Heart right ventricle (tissue), 16 donors: ENCODE measurements at regions not wholly inside any gene's neighbourhood (a gene's known extent, or its start where the extent isn't known, plus 50 kb on each side); places are given as distances from the start of the nearest gene placed in this dataset.

ENCODE experiments used
- ATAC-seq, 8 donors: fragments of 200-7000 bp; cut with Tn5 transposase; one replicate each; pipeline ENCODE4 v1.9.1; 2020; ENCODE audit warnings: mild to moderate bottlenecking in 8 of 8, moderate library complexity in 8 of 8, moderate number of reproducible peaks in 1 of 8
- DNase-seq, 2 donors: peaks; one replicate each; pipeline ENCODE4 v3.0.0-alpha.2; 2020
- H3K27ac ChIP-seq, 10 donors: fragments of 200-600 bp; sonication (generic) in 2 of 10; one replicate each; pipeline versions ENCODE4 v1.5.0 to v1.8.0; 2020 to 2022; ENCODE audit warnings: mild to moderate bottlenecking in 3 of 10
- H3K27me3 ChIP-seq, 7 donors: fragments of 200-600 bp; one replicate each; pipeline ENCODE4 v1.8.0; 2021 to 2022; ENCODE audit warnings: mild to moderate bottlenecking in 2 of 7
- H3K36me3 ChIP-seq, 9 donors: fragments of 200-600 bp; sonication (generic) in 1 of 9; one replicate each; pipeline versions ENCODE4 v1.5.0 to v1.8.0; 2020 to 2022; ENCODE audit warnings: mild to moderate bottlenecking in 2 of 9
- H3K4me1 ChIP-seq, 9 donors: fragments of 200-600 bp; sonication (generic) in 1 of 9; one replicate each; pipeline versions ENCODE4 v1.5.0 to v1.8.0; 2020 to 2022; ENCODE audit warnings: mild to moderate bottlenecking in 4 of 9
- H3K4me3 ChIP-seq, 10 donors: fragments of 200-600 bp; sonication (generic) in 2 of 10; one replicate each; pipeline versions ENCODE4 v1.5.0 to v1.8.0; 2020 to 2022; ENCODE audit warnings: mild to moderate bottlenecking in 7 of 10, moderate library complexity in 2 of 10
- H3K9me3 ChIP-seq, 11 donors: fragments of 200-600 bp in 10 of 11; sonication (generic) in 2 of 11; one replicate each; pipeline versions ENCODE4 v1.5.0 to v1.8.0; 2013 to 2022; ENCODE audit warnings: mild to moderate bottlenecking in 2 of 11, control low read depth in 1 of 11, moderate library complexity in 1 of 11
- WGBS, 2 donors: extraction: QIAGEN DNeasy Blood & Tissue Kit; methylation state at CpG; one replicate each; pipeline ENCODE4 v1.1.7; 2013; ENCODE audit warnings: inconsistent platforms in 1 of 2; 5-methylcytosine and 5-hydroxymethylcytosine counted together
- intact Hi-C, 10 donors: fragments of 100-400 bp; cut with DNase I; formaldehyde crosslinking; loops; one replicate each; pipeline versions ENCODE4 v1.11.1 to v1.14.2; 2022
- TF ChIP-seq, protein P1 (sequence below), 9 donors: fragments of 200-600 bp; sonication (generic) in 2 of 9; IDR thresholded peaks; one replicate each; pipeline versions ENCODE4 v1.5.0 to v1.8.0; 2021 to 2022; ENCODE audit warnings: antibody characterized with exemption in 9 of 9, mild to moderate bottlenecking in 5 of 9, moderate library complexity in 1 of 9
- donor health status: Arrhythmogenic right ventricular cardiomyopathy.
- donor health status: ischemic (EF 13 %, LVEDD 7.1; RV severe dilation, severe dysfunction).
- donor health status: healthy with polysubstance abuse.
- donor health status: DM: no; HTN: yes; CAD: no.
- donor health status: DM: no; HTN: no; CAD: no.
- donor health status: ischemic (EF 25% LVEDD 6.9; RV normal size, moderate dysfunction).
- donor health status: ischemic (EF 25% LVEDD 5.7; RV mildly dilated, moderate dysfunction).
- donor health status: healthy.
- donor health status: DM: yes; HTN: yes; CAD: no.
- donor health status: Ischemic cardiomyopathy.
- donor health status: ischemic (EF 35%, LVEDD 5.7; RV mildly dilated, moderate dysfunction).
- donor health status: nonischemic (EF 11% LVEDD 7.7; RV severe dilation, severe dysfunction).
- donor health status: DM: yes; HTN: yes; CAD: no.
- donor health status: PGD.
- donor health status: ischemic (EF 29% LVEDD 5.4; RV normal size, mild dysfunction).
- donor health status: nonischemic (EF 23%, LVEDD 6.1; RV moderate dilation, normal function).

DNA sequence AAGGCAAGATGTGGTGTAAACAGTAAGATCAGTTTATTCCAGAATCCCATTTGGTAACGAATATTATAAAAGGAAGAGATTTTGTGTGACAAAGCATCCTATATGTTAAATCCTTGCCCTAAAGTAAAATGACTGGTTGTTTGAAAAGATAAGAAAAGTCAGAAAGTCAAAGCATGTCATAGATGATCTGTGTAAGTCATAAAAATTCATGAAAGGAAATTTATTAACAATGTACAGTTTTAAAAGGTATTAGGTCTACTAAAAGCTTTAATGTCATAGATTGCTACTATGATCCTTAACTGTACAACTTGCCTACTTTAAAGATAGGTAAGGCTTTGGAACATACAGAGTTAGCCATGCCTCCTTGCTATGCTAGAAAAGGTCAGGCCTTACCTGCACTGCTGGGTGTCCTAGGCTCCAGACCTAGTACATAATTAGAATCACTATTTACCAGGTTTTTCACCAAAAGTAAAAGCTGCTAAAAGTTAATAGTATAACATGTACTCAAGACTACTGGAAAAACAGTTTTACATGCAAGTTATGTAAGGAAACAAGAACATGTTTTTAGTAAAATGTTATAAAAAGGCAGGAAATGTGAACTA, 1090.1 kb upstream of the ADGRB3 start:
- H3K9me3 ChIP-seq = peaks cover 0 to 61% (median 13%) of the 10 kb centered on the region in 11 donors
- 70 to 78% methylated on average over 1 of the region's 1 CpG for WGBS, 2 donors

DNA sequence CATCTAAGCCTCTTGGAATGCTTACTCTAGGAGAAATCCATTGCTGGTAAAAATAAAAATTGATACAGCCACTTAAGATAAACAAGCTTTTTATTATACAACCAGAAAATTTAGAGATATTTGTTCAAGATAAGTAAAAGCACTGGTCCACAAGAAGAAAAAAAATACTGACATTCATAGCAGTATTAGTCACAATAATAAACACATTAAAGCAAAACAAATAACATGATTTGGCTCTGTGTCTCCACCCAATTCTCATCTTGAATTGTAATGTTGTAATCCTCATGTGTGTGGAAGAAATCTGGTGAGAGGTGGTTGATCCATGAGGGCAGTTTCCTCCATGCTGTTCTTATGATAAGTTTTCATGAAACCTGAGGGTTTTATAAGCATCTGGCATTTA, 1093.5 kb upstream of the ADGRB3 start:
- intact Hi-C loops = no loop called here
- no peaks in the 10 kb centered on the region for H3K27me3 ChIP-seq
- H3K4me3 ChIP-seq = no peak overlapping the region
- H3K4me1 ChIP-seq = no peaks in the 10 kb centered on the region
- H3K9me3 ChIP-seq = peaks cover 0 to 48% (median 13%) of the 10 kb centered on the region in 11 donors
- no peaks in the 10 kb centered on the region for H3K36me3 ChIP-seq
- no peak for ATAC-seq
- TF ChIP-seq, protein P1, sequence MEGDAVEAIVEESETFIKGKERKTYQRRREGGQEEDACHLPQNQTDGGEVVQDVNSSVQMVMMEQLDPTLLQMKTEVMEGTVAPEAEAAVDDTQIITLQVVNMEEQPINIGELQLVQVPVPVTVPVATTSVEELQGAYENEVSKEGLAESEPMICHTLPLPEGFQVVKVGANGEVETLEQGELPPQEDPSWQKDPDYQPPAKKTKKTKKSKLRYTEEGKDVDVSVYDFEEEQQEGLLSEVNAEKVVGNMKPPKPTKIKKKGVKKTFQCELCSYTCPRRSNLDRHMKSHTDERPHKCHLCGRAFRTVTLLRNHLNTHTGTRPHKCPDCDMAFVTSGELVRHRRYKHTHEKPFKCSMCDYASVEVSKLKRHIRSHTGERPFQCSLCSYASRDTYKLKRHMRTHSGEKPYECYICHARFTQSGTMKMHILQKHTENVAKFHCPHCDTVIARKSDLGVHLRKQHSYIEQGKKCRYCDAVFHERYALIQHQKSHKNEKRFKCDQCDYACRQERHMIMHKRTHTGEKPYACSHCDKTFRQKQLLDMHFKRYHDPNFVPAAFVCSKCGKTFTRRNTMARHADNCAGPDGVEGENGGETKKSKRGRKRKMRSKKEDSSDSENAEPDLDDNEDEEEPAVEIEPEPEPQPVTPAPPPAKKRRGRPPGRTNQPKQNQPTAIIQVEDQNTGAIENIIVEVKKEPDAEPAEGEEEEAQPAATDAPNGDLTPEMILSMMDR (IDR thresholded peaks at IDR 0.05) = no peak
- H3K27ac ChIP-seq = no peak overlapping the region
- no peak for DNase-seq

More for the DNA sequence above, 1090.1 kb upstream of the ADGRB3 start:
- H3K36me3 ChIP-seq = no peaks in the 10 kb centered on the region
- no peak for ATAC-seq
- no peak overlapping the region for H3K27ac ChIP-seq
- intact Hi-C loops = no loop called here
- H3K4me1 ChIP-seq = no peaks in the 10 kb centered on the region
- TF ChIP-seq, protein P1 (IDR thresholded peaks at IDR 0.05) = no peak
- no peak overlapping the region for H3K4me3 ChIP-seq
- no peak for DNase-seq
- no peaks in the 10 kb centered on the region for H3K27me3 ChIP-seq

DNA sequence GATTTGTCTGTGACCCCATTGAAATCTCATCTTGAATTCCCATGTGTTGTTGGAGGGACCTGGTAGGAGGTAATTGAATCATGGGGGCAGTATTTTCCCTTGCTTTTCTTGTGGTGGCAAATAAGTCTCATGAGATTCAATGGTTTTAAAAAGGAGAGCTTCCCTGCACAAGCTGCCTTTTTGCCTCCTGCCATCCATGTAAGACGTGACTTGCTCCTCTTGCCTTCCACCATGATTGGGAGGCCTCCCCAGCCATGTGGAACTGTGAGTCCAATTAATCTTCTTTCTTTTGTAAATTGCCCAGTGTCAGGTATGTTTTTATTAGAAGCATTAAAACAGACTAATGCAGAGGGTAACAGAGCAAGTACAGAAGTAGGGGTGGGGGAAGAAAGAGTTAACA, 1097.0 kb upstream of the ADGRB3 start:
- 70 to 71% methylated on average over 1 of the region's 1 CpG for WGBS, 2 donors
- H3K36me3 ChIP-seq = no peaks in the 10 kb centered on the region
- ATAC-seq = no peak

DNA sequence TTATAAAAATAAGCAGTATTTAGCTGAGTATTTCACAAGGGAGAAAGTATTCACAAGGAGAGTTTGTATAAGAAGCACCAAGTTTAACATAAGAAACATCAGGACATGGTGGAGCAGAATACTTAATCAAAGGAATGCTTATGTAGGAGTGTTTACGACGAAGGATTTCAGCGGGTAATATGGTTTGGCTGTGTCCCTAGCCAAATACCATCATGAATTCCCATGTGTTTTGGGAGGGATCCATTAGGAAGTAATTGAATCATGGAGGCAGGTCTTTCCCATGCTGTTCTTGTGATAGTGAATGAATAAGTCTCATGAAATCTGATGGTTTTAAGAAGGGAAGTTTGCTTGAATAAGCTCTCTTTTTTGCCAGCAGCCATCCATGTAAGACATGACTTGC, 1099.1 kb upstream of the ADGRB3 start:
- ATAC-seq (no peak), DNase-seq (no peak)
- 79 to 87% methylated on average over 3 of the region's 3 CpGs for WGBS, 2 donors
- Histone ChIP-seq H3K9me3 (peaks cover 0 to 9% (median 0%) of the 10 kb centered on the region in 11 donors), H3K4me3 (no peak overlapping the region), H3K27me3 (no peaks in the 10 kb centered on the region), H3K4me1 (no peaks in the 10 kb centered on the region), H3K36me3 (no peaks in the 10 kb centered on the region), H3K27ac (no peak overlapping the region)
- intact Hi-C loops = no loop called here
- TF ChIP-seq, protein P1 (IDR thresholded peaks at IDR 0.05) = no peak

More for the DNA sequence above, 1097.0 kb upstream of the ADGRB3 start:
- no peaks in the 10 kb centered on the region for H3K27me3 ChIP-seq
- no peak overlapping the region for H3K27ac ChIP-seq
- no peaks in the 10 kb centered on the region for H3K4me1 ChIP-seq
- TF ChIP-seq, protein P1 (IDR thresholded peaks at IDR 0.05) = no peak
- intact Hi-C loops = no loop called here
- H3K9me3 ChIP-seq = peaks cover 0 to 13% (median 0%) of the 10 kb centered on the region in 11 donors
- no peak for DNase-seq
- H3K4me3 ChIP-seq = no peak overlapping the region
